HFF-Myc (cell line): ENCODE measurements at regions not wholly inside any gene's neighbourhood (a gene's known extent, or its start where the extent isn't known, plus 50 kb on each side); places are given as distances from the start of the nearest gene placed in this dataset.
"Not testable (repeated sequence)": the region's sequence is repeated elsewhere in the genome, so short reads cannot be mapped to it uniquely, and the experiment has no call there.

ENCODE experiments used
- DNase-seq: peaks from one replicate; pipeline ENCODE4 v3.0.0-alpha.2; 2011; ENCODE audit warnings: low read depth; ENCODE audit errors: extremely low read depth
- H3K4me3 ChIP-seq: replicated peaks from 2 replicates; pipeline ENCODE4 v1.5.1; 2011; ENCODE audit warnings: low read depth, mild to moderate bottlenecking, control low read depth, low read length
- TF ChIP-seq, protein P1 (sequence below): IDR thresholded peaks from 2 replicates; pipeline ENCODE4 v1.5.1; 2012; ENCODE audit warnings: mild to moderate bottlenecking, low read depth, low read length, control low read depth; ENCODE audit errors: missing control alignments

DNA sequence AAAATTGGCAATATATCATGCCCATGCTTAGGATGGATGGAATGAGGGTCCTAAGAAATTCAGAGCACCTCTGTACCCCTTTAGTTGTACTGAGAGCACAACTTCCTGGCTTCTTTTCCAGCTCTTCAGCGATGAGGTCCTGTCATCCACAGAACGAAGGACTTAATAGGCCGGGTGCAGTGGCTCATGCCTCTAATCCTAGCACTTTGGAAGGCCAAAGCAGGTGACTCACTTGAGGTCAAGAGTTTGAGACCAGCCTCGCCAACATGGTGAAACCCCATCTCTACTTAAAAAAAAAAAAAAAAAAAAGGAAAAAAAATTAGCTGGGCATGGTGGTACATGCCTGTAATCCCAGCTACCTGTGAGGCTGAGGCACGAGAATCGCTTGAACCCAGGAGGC lies 125.3 kb upstream of the BMAL1 start:
- no peak for DNase-seq
- TF ChIP-seq, protein P1, sequence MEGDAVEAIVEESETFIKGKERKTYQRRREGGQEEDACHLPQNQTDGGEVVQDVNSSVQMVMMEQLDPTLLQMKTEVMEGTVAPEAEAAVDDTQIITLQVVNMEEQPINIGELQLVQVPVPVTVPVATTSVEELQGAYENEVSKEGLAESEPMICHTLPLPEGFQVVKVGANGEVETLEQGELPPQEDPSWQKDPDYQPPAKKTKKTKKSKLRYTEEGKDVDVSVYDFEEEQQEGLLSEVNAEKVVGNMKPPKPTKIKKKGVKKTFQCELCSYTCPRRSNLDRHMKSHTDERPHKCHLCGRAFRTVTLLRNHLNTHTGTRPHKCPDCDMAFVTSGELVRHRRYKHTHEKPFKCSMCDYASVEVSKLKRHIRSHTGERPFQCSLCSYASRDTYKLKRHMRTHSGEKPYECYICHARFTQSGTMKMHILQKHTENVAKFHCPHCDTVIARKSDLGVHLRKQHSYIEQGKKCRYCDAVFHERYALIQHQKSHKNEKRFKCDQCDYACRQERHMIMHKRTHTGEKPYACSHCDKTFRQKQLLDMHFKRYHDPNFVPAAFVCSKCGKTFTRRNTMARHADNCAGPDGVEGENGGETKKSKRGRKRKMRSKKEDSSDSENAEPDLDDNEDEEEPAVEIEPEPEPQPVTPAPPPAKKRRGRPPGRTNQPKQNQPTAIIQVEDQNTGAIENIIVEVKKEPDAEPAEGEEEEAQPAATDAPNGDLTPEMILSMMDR: no peak
- no peak overlapping the region for H3K4me3 ChIP-seq

DNA sequence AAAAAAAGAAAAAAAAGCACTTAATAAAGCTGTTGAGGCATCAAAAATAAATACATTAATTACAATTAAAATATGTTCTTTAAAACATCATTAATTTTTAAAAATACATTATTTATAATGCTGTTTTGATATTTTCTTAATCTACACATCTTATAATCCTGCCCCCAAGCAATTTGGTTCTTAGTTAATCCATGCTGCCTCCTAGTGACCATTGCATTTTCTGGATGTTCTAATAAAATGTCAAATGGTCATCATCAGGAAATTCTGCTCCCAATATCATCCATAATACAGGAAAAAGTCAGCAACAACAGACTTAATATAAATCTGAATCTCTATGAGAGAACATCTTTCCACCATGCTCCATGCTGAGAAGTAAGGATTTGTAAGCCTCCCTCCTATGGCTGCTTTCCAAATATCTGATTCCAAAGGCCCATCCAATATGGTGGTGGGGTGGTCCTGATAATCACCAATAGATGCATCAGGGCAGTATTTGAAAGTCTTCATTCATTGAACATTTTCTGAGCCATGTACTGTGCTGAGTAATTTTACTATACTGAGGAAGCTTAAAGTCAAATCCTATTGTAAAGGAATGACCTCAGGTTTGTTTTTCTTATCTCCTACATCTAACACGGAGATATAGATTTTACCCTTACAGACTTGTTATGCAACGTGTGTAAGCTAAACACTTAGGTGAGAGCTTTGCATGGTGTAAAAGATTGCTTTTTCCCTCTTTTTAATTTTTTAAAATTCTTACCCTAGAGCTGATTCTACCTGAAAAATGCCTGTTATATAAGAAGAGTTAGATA lies 124.7 kb upstream of the BMAL1 start:
- TF ChIP-seq, protein P1: peak; percentile 33
- H3K4me3 ChIP-seq: no peak overlapping the region
- DNase-seq: no peak

DNA sequence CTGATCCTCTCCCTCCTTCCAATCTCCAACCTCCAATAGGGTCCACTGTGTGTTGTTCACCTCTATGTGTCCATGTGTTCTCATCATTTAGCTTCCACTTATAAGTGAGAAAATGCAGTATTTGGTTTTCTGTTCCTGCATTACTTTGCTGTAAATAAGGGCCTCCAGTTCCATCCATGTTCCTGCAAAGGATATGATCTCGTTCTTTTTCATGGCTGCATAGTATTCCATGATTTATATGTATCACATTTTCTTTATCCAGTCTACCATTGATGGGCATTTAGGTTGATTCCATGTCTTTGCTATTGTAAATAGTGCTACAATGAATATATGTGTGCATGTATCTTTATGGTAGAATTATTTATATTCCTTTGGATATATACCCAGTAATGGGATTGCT lies 123.2 kb upstream of the BMAL1 start:
- DNase-seq, H3K4me3 ChIP-seq: not testable (repeated sequence)

DNA sequence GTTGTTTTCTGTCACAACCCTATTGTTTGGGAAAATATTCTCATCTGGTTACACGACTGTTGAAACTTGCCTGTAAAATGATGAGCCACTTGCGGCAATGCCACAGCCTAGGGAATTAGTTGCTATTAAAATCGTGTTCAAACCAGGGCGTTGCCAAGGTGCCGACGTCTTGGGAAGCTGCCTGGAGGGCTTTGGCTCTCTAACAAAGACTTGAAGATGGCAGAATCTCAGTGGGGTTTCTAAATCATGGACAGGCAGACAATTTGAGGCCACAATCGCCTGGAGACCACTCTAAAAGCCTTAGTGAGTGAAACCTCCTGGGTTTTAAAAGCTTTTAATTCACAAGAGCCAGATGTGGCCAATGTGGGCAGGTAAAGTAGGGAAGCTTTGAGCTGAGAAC lies 117.2 kb upstream of the BMAL1 start:
- TF ChIP-seq, protein P1: no peak
- no peak for DNase-seq
- H3K4me3 ChIP-seq: no peak overlapping the region

DNA sequence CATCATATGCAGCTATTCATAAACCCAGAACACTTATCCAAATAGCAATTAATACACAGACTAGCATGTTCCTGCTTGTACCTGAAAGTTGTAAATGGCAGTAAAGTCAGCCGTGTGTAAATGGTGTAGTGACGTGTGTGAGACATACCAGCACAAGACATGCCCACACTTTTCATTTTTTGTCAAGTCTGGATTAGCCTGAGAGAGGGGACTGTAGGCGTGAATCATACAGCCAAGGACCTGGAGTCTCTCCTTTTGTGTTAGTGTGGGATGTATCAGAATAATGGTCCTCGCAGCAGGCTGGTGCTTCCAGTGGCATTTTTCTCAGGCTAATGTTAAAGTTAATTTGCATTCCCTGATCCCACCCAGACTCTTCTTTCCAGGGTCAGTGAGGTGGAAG lies 116.8 kb upstream of the BMAL1 start:
- no peak overlapping the region for H3K4me3 ChIP-seq
- TF ChIP-seq, protein P1: no peak

DNA sequence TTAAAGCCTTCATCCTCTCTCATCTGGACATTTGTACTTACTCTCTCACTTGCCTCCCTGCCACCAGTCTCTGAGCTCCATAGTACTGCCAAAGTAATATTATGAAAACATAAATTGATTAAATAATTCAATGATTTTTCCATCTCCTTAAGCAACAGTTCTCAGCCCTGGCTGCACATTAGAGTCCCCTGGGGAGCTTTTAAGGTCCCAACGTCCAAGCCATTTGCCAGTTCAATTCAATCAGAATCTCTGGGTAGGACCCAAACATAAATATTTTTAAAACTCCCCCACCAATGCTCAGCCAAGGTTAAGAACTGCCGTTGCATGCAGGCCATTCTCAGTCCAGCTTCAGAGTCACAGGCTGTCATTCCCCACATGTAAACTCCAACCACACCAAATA lies 114.4 kb upstream of the BMAL1 start:
- H3K4me3 ChIP-seq: no peak overlapping the region
- no peak for DNase-seq
- TF ChIP-seq, protein P1: no peak

More for the DNA sequence above, 116.8 kb upstream of the BMAL1 start:
- DNase-seq: no peak

DNA sequence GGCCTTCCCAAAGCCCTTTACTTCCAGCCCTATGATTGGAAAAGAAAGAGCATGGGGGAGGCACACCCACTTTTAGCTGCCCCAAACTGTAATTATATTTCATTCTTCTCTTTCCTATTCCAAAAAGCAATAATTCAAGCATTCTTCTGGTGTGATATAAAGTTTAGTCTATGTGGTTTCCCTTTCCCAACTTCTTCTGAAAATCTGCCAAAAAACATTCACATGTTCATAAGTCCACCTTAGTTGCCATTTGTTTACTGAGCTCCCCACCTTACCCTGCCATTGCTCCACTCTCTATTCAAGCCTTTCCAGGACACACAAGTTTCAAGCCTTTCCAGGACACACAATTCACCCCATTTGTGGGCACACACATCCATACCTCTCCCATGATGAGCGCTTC lies 111.6 kb upstream of the BMAL1 start:
- no peak for DNase-seq
- TF ChIP-seq, protein P1: no peak
- H3K4me3 ChIP-seq: no peak overlapping the region
